CD4-positive, alpha-beta T cell treated with Interleukin-12 subunit alpha and Interleukin-12 subunit beta, for 1 hour (primary cell): ENCODE measurements at regions not wholly inside any gene's neighbourhood (a gene's known extent, or its start where the extent isn't known, plus 50 kb on each side); places are given as distances from the start of the nearest gene placed in this dataset.
A peak's percentile ranks its signal among the peaks of the same experiment; 100 is the strongest.
"Not testable (repeated sequence)": the region's sequence is repeated elsewhere in the genome, so short reads cannot be mapped to it uniquely, and the experiment has no call there.

Experiments used
- DNase-seq: peaks from one replicate; pipeline ENCODE4 v3.0.0-alpha.2; 2020

DNA sequence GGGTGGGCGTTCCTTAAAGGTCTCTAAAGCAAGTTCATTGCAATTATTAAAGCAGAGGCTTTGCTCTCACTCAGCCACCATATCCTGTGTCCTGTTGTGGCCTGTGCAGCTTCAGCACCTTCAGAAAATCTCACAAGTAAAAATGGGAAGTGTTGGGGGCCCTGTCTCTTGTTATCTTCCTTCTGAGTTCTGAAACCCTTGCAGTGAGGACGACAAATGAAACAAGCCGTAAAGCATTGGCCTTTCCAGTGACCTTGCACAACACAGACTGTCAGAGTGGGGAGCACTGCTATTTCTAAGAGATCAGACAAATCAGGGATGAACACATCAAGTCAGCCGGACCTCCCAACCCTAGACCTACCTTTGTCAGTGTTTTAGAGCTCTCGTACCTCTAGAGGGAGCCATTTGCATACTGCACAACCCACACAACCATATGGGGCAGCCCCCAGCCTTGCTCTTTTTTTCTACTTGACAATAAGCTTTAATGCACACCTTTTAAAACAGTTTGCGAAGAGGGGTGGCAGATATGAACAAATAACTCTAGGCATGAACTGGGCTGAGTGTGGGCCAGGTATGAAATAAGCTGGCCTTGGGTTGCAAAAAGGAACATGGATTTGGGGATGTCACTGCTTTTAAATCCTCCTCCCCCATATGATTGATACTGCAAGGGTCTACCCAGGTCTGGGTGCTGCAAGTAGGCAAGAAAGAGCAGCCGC is 89.8 kb downstream of the KATNIP start:
- peak; percentile 17 for DNase-seq

GRCh38 chr16:27640277-27640600 is 90.3 kb downstream of the KATNIP start:
- no peak for DNase-seq

GRCh38 chr16:27641260-27641659 is 91.3 kb downstream of the KATNIP start:
- DNase-seq = no peak

- not testable (repeated sequence) for DNase-seq
Observed at GRCh38 chr16:27641734-27642415, 91.9 kb downstream of the KATNIP start.

DNA sequence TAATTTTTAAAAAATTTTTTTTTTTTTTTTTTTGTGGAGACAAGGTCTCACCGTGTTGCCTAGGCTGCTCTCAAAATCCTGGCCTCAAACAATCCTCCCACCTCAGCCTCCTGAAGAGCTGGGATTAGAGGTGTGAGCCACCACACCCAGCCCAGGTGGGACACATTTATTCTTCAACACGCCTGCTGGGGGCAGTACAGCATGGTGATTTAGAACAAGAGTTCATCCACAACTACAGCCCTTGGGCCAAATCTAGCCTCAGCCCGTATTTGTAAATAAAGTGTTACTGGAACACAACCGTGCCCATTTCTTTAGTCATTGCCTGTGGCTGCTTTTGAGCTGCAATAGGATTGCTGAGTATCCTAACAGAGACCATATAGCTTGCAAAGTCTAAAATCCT is 92.8 kb downstream of the KATNIP start:
- DNase-seq = no peak

- DNase-seq = no peak
Observed at GRCh38 chr16:27644165-27644564, 94.2 kb downstream of the KATNIP start.

GRCh38 chr16:27645396-27645795 is 95.5 kb downstream of the KATNIP start:
- no peak for DNase-seq

DNA sequence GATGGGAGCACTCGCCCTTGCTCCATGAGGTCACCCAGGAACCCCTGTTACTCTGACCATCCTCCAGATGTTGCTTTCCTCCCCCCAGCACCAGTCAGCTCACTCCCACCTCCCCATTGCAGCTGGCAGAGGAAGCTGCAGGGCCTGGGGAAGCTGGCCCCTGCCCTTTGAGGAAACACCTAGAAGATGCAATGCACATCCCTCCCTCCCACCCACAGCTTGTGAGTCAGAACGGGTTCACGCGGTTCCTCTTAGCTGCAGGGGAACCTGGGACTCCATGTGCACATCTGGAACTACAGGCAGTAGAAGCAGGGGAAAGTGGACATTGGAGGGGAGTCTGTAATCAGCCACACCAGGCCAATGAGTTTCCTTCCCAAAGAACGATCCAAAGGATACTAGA is 96.9 kb downstream of the KATNIP start:
- DNase-seq = no peak

DNA sequence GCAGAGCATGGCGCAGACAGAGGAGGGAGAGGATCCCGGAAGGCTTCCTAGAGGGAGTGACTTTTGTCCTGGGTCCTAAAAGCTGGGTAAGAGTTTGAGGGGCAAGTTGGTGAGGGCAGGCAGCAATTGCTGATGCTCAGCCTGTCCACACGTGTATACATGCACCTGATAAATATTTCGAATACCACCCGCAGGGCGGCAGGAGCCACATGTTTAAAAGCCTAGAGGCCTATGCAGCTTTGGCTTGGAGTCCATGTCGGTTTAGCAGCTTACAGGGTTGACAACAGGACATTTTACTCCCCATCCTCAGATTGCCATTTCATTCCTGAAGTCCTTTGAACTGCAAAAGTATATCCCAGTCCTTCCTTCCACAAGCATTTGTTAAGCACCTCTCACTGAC is 99.1 kb downstream of the KATNIP start:
- DNase-seq = no peak

DNA sequence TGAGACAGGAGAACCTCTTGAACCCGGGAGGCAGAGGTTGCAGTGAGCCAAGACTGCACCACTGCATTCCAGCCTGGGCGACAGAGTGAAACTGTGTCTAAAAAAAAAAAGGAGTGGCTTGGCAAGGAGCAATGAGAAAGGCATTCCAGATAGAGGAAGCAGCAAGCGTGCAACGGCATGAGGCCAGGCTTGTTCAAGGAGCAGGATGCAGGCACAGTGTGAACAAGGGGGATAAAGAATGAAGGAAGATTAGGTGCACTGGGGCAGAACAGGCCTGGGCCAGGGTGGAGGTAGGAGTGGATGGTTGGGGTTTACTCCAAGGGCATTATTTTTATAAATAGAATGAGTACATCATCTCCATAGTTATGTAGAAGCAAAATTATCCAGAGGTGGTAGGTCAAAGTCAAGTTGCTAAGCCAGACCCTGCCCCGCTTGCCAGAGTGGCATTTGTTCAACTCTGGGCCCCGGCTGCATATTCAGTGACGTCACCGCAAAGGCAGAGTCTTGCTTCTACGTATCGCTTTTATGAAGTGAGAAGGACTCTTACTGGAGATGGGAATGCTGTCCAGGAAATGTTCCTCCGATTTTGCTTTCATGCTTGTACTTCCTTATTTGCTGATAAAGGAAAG is 100.2 kb downstream of the KATNIP start:
- DNase-seq = no peak

DNA sequence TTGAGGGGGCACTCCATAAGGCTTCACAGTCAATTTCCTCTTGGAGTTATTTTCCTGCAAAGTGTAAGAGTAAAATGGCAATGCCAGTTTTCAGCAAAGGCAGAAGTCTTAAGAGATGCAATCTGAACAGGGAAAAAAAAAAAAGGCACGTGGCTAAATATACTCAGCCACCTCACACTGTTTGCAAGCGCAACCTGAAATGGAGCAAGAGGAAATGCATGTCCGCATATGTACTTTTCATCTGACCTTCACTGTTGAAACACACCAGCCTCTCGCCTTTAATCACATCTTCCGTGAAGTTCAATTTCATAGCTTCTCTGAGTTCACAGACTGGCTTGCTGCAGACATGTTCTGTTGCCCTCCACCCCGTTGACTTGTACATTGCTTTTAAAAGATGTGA is 101.4 kb downstream of the KATNIP start:
- no peak for DNase-seq

GRCh38 chr16:27657811-27658210 is 107.9 kb downstream of the KATNIP start:
- DNase-seq = no peak

DNA sequence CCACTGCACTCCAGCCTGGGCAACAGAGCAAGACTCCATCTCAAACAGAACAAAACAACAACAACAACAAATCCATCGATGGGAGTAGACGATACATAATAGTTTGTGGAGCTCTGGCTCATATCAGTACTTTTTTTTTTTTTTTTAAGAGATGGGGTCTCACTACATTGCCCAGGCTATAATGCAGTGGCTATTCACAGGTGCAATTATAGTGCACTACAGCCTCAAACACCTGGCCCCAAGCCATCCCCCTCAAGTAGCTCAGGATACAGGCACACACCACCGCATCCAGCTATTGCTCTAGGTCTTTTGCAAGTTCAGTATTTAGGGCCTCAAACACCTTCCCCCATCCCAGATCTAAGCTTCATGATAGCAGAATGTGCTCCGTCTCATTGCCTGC is 110.6 kb downstream of the KATNIP start:
- no peak for DNase-seq

DNA sequence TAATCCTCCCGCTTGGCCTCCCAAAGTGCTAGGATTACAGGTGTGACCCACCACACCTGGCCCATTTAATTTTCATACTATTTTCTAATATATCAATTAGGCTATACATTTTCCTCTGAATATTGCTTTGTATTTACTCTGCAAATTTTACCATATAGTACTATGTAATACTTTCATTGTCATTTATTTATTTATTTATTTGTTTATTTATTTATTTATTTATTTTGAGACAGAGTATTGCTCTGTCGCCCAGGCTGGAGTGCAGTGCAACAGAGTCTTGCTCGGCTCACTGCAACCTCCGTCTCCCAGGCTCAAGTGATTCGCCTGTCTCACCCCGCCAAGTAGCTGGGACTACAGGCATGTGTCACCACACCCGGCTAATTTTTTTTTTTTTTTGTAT is 113.3 kb downstream of the KATNIP start:
- DNase-seq = not testable (repeated sequence)

- no peak for DNase-seq
Observed at GRCh38 chr16:27665881-27666280, 115.9 kb downstream of the KATNIP start.

DNA sequence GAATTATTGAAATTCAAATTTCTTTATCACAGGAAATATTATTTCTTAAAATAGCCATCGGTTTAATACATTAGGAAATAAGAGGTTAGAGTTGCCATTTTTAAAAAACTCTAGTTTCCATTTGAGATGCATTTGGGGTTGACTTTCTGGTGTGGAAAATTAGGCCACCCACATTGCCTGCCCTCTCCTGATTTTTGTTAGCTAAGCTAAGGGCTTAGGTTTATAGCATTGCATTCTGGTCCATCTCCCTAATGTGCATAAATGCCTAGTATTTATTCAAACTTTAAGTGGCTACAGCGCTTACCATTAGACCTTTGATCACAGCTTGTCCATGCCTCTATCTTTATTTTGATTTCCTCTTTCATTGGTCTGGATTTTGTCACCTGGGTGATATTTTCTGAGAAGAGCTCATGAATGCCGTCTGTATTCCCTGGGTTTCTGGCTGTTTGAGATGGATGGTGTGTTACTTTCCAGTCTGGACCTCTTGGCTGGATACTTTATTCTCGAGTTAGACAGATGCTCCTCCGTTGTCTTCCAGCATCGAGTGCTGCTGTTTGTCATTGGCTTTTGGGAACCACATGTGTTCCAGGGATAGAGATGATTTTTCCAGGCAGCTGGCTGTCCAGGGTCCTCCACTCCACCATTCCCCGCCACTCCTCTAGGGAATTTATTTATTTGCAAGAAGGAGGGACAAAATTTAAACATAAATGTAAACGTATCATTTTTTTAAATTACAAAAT is 120.3 kb downstream of the KATNIP start:
- DNase-seq = no peak

GRCh38 chr16:27671410-27671809 is 121.5 kb downstream of the KATNIP start:
- DNase-seq = no peak

GRCh38 chr16:27676839-27677238 is 126.9 kb downstream of the KATNIP start:
- no peak for DNase-seq

GRCh38 chr16:27677263-27677662 is 127.3 kb downstream of the KATNIP start:
- DNase-seq = no peak

- no peak for DNase-seq
Observed at GRCh38 chr16:27678955-27679354, 129.0 kb downstream of the KATNIP start.

DNA sequence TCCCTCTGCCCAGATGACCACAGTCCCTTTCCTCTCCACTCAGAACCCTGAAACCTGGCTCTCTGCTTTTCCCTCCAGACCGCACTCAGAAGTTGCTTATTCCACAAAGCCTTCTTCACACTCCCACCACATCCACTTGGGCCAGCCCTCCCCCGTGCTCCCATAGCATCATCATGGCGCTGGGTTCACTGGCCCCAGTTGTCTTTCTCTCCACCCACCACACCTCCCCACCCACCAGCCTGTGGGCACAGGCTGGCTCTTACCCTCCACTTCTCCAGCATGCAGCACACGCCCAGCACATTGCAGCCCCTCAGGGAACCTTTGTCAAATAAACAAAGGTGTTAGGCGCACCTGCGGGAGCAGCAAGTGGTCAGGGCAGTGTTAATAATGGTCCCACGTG is 130.0 kb downstream of the KATNIP start:
- DNase-seq = no peak

DNA sequence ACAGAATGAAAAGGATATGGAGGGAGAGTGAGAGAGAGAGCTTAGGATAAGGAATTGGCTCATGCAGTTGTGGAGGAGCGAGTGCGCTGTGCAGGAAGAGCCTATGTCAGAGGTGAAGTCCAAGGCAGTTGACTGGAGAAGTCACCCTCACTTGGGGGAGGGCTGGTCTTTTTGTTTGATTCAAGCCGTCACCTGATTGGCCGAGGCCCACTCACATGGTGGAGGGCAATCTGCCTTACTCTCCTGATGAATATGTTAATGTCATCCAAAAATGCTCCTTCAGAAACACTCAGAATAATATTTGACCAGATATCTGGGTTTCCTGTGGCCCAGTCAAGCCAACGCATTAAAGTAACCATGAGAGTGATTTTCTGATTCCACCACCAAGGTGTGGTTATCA is 131.7 kb downstream of the KATNIP start:
- DNase-seq = no peak

- DNase-seq = no peak
Observed at GRCh38 chr16:27684047-27684446, 134.1 kb downstream of the KATNIP start.

GRCh38 chr16:27685807-27686206 is 135.9 kb downstream of the KATNIP start:
- DNase-seq = no peak
